Stimulated activated CD4-positive, alpha-beta T cell treated with anti-CD3 and anti-CD28 coated beads, Interleukin-4, amount 100 ng/mL, for 4 hours (primary cell): ENCODE measurements at regions not wholly inside any gene's neighbourhood (a gene's known extent, or its start where the extent isn't known, plus 50 kb on each side); places are given as distances from the start of the nearest gene placed in this dataset.
"Not testable (repeated sequence)": the region's sequence is repeated elsewhere in the genome, so short reads cannot be mapped to it uniquely, and the experiment has no call there.

Experiments
- DNase-seq, 2 experiments: peaks; one replicate each; pipeline ENCODE4 v3.0.0-alpha.2; 2020

- DNase-seq = not testable (repeated sequence)
These were observed 214.1 kb downstream of the SOX2 start for GRCh38 chr3:181925841-181926240.

- DNase-seq = no peak
These were observed 217.8 kb downstream of the SOX2 start for GRCh38 chr3:181929501-181929900.

GRCh38 chr3:181930105-181930504, 218.4 kb downstream of the SOX2 start:
- no peak for DNase-seq

- DNase-seq = no peak
These were observed 220.3 kb downstream of the SOX2 start for GRCh38 chr3:181932039-181932438.

GRCh38 chr3:181933052-181933618, 221.4 kb downstream of the SOX2 start:
- no peak for DNase-seq

- DNase-seq = no peak
These were observed 224.2 kb downstream of the SOX2 start for GRCh38 chr3:181935915-181936314.

- no peak for DNase-seq
These were observed 225.0 kb downstream of the SOX2 start for GRCh38 chr3:181936774-181937173.

GRCh38 chr3:181938580-181938979, 226.9 kb downstream of the SOX2 start:
- not testable (repeated sequence) for DNase-seq

- DNase-seq = no peak
These were observed 229.0 kb downstream of the SOX2 start for GRCh38 chr3:181940703-181941102.

- no peak for DNase-seq
These were observed 229.5 kb downstream of the SOX2 start for GRCh38 chr3:181941250-181941649.

GRCh38 chr3:181943285-181943684, 231.6 kb downstream of the SOX2 start:
- no peak for DNase-seq

GRCh38 chr3:181947606-181948005, 235.9 kb downstream of the SOX2 start:
- DNase-seq = no peak

GRCh38 chr3:181948286-181948685, 236.6 kb downstream of the SOX2 start:
- no peak for DNase-seq

GRCh38 chr3:181952221-181952620, 240.5 kb downstream of the SOX2 start:
- DNase-seq = no peak

- no peak for DNase-seq
These were observed 241.2 kb downstream of the SOX2 start for GRCh38 chr3:181952929-181953328.

GRCh38 chr3:181955566-181955965, 243.8 kb downstream of the SOX2 start:
- no peak for DNase-seq

- DNase-seq = no peak
These were observed 244.4 kb downstream of the SOX2 start for GRCh38 chr3:181956122-181956521.

- no peak for DNase-seq
These were observed 254.7 kb downstream of the SOX2 start for GRCh38 chr3:181966393-181966792.

GRCh38 chr3:181969925-181970324, 258.2 kb downstream of the SOX2 start:
- DNase-seq = no peak

- DNase-seq = no peak
These were observed 259.7 kb downstream of the SOX2 start for GRCh38 chr3:181971424-181971823.

- DNase-seq = no peak
These were observed 262.5 kb downstream of the SOX2 start for GRCh38 chr3:181974198-181974597.

GRCh38 chr3:181976526-181976925, 264.8 kb downstream of the SOX2 start:
- no peak for DNase-seq

GRCh38 chr3:181985386-181985785, 273.7 kb downstream of the SOX2 start:
- DNase-seq = no peak

- DNase-seq = no peak
These were observed 276.0 kb downstream of the SOX2 start for GRCh38 chr3:181987736-181988135.

- no peak for DNase-seq
These were observed 287.1 kb downstream of the SOX2 start for GRCh38 chr3:181998828-181999227.

GRCh38 chr3:181999314-181999713, 287.6 kb downstream of the SOX2 start:
- no peak for DNase-seq
